H1 (cell line): ENCODE measurements at regions not wholly inside any gene's neighbourhood (a gene's known extent, or its start where the extent isn't known, plus 50 kb on each side); places are given as distances from the start of the nearest gene placed in this dataset.

Experiments used
- CTCF ChIA-PET: fragments of 300-600 bp; sonication (Branson Sonifier 250); formaldehyde crosslinking; loops from one replicate; lab custom pipeline; 2021; ENCODE audit not compliant: partially characterized antibody; lab: Charles Lee
- POLR2A ChIA-PET: fragments of 300-600 bp; sonication (Branson Sonifier 250); formaldehyde crosslinking; loops from one replicate; lab custom pipeline; 2021; ENCODE audit warnings: inconsistent platforms; ENCODE audit not compliant: partially characterized antibody; lab: Charles Lee
- DNase-seq, 2 experiments: peaks; one replicate each; pipeline versions ENCODE4 v3.0.0 to v3.0.0-alpha.2; 2010 to 2022; ENCODE audit warnings: low spot score in 2 of 2, low read depth in 1 of 2, mixed read lengths in 1 of 2
- FAIRE-seq: peaks from 2 replicates; lab custom pipeline; 2011; peaks lifted over from hg19 to GRCh38; lab: Jason Lieb, UNC
- H2AFZ ChIP-seq: 2 replicates; pipeline ENCODE4 v1.8.1; 2012; ENCODE audit warnings: low read length, inconsistent platforms
- H2AK5ac ChIP-seq: 2 replicates; pipeline ENCODE4 v1.6.1; 2013; ENCODE audit warnings: low read depth, low read length
- H2BK120ac ChIP-seq: replicated peaks from 2 replicates; pipeline ENCODE3; 2013; ENCODE audit warnings: low read depth, low read length, inconsistent platforms
- H2BK12ac ChIP-seq: 2 replicates; pipeline ENCODE4 v1.6.1; 2013; ENCODE audit warnings: low read depth, low read length
- H2BK15ac ChIP-seq: 2 replicates; pipeline ENCODE4 v1.6.1; 2013; ENCODE audit warnings: low read length
- H2BK20ac ChIP-seq: 2 replicates; pipeline ENCODE4 v1.6.1; 2013; ENCODE audit warnings: low read length
- H2BK5ac ChIP-seq: 2 replicates; pipeline ENCODE4 v1.6.1; 2013; ENCODE audit warnings: low read depth, low read length
- H3K14ac ChIP-seq: 2 replicates; pipeline ENCODE4 v1.6.1; 2013; ENCODE audit warnings: inconsistent platforms; ENCODE audit not compliant: insufficient read length
- H3K18ac ChIP-seq: 2 replicates; pipeline ENCODE4 v1.6.1; 2013; ENCODE audit warnings: low read length; ENCODE audit errors: extremely low read depth
- H3K23ac ChIP-seq: 2 replicates; pipeline ENCODE4 v1.6.1; 2013; ENCODE audit warnings: inconsistent platforms; ENCODE audit not compliant: insufficient read length
- H3K23me2 ChIP-seq: 2 replicates; pipeline ENCODE4 v1.6.1; 2013; ENCODE audit warnings: low read depth, low read length
- H3K27ac ChIP-seq: 2 replicates; pipeline ENCODE4 v1.6.1; 2011; ENCODE audit warnings: low read depth, low read length, inconsistent platforms
- H3K27me3 ChIP-seq, 4 experiments: replicated peaks in 1 of 4; 1 replicate in 1 of 4; 2 replicates in 3 of 4; pipeline versions ENCODE4 v1.6.1 to v1.8.1; 2011 to 2013; ENCODE audit warnings: low read length in 3 of 4, mild to moderate bottlenecking in 3 of 4, inconsistent platforms in 2 of 4, mixed read lengths in 2 of 4, moderate library complexity in 1 of 4; ENCODE audit not compliant: control insufficient read depth in 3 of 4, insufficient read depth in 3 of 4; ENCODE audit errors: extremely low read depth in 1 of 4
- H3K36me3 ChIP-seq, 4 experiments: 2 replicates each; pipeline versions ENCODE4 v1.6.1 to v1.8.1; 2011 to 2013; ENCODE audit warnings: mild to moderate bottlenecking in 4 of 4, low read length in 3 of 4, moderate library complexity in 2 of 4, control low read depth in 1 of 4, inconsistent platforms in 1 of 4; ENCODE audit not compliant: insufficient read depth in 4 of 4, control insufficient read depth in 2 of 4
- H3K4ac ChIP-seq: replicated peaks from 2 replicates; pipeline ENCODE3; 2013; ENCODE audit warnings: low read length, low read depth, mixed read lengths, inconsistent platforms; ENCODE audit not compliant: insufficient read length
- H3K4me1 ChIP-seq, 4 experiments: replicated peaks in 1 of 4; 1 replicate in 1 of 4; 2 replicates in 3 of 4; pipeline versions ENCODE4 v1.6.1 to v1.8.1; 2011 to 2013; ENCODE audit warnings: low read length in 3 of 4, inconsistent platforms in 2 of 4, mixed read lengths in 1 of 4; ENCODE audit not compliant: insufficient read depth in 4 of 4, control insufficient read depth in 3 of 4
- H3K4me2 ChIP-seq, 2 experiments: 2 replicates each; pipeline versions ENCODE4 v1.6.1 to v1.8.1; 2011 to 2013; ENCODE audit warnings: low read depth in 2 of 2, low read length in 2 of 2, control low read depth in 1 of 2, inconsistent platforms in 1 of 2, mild to moderate bottlenecking in 1 of 2; ENCODE audit not compliant: insufficient read depth in 1 of 2
- H3K4me3 ChIP-seq, 4 experiments: fragments of 200-600, 300-600 bp in 1 of 4; sonication (generic), shearing (Covaris generic), sonication (Bioruptor Twin) in 1 of 4; 2 replicates each; pipeline versions ENCODE4 v1.5.1 to v1.8.1; 2011 to 2016; ENCODE audit warnings: low read length in 4 of 4, low read depth in 3 of 4, control low read depth in 2 of 4, inconsistent platforms in 2 of 4, mild to moderate bottlenecking in 2 of 4, mixed read lengths in 1 of 4, moderate library complexity in 1 of 4; ENCODE audit not compliant: insufficient read depth in 2 of 4; ENCODE audit errors: extremely low read depth in 1 of 4
- H3K56ac ChIP-seq: replicated peaks from 2 replicates; pipeline ENCODE3; 2013; ENCODE audit warnings: low read depth, mild to moderate bottlenecking, mixed read lengths, low read length, inconsistent platforms; ENCODE audit not compliant: insufficient read length
- H3K79me1 ChIP-seq: 2 replicates; pipeline ENCODE4 v1.6.1; 2013; ENCODE audit warnings: low read depth, low read length, control low read depth
- H3K79me2 ChIP-seq, 2 experiments: 2 replicates each; pipeline versions ENCODE4 v1.6.1 to v1.8.1; 2012 to 2013; ENCODE audit warnings: low read length in 2 of 2, mild to moderate bottlenecking in 2 of 2, inconsistent platforms in 1 of 2; ENCODE audit not compliant: insufficient read depth in 2 of 2, control insufficient read depth in 1 of 2
- H3K9ac ChIP-seq, 4 experiments: replicated peaks in 1 of 4; 1 replicate in 1 of 4; 2 replicates in 3 of 4; pipeline versions ENCODE4 v1.6.1 to v1.8.1; 2011 to 2013; ENCODE audit warnings: low read depth in 3 of 4, low read length in 3 of 4, control low read depth in 2 of 4, mild to moderate bottlenecking in 2 of 4, moderate library complexity in 2 of 4, inconsistent platforms in 1 of 4; ENCODE audit errors: extremely low read depth in 1 of 4
- H3K9me3 ChIP-seq, 2 experiments: 2 replicates each; pipeline versions ENCODE4 v1.6.1 to v1.8.1; 2012 to 2013; ENCODE audit warnings: mild to moderate bottlenecking in 2 of 2, moderate library complexity in 2 of 2, control low read depth in 1 of 2, inconsistent platforms in 1 of 2, low read depth in 1 of 2, low read length in 1 of 2, mixed read lengths in 1 of 2; ENCODE audit not compliant: insufficient read depth in 2 of 2
- H4K20me1 ChIP-seq, 2 experiments: replicated peaks in 1 of 2; 2 replicates each; pipeline versions ENCODE3 to v1.8.1; 2011 to 2013; ENCODE audit warnings: inconsistent platforms in 2 of 2, low read length in 2 of 2, mild to moderate bottlenecking in 1 of 2; ENCODE audit not compliant: insufficient read depth in 2 of 2, control insufficient read depth in 1 of 2
- H4K5ac ChIP-seq: 2 replicates; pipeline ENCODE4 v1.6.1; 2013; ENCODE audit warnings: low read length, low read depth, mixed read lengths, inconsistent platforms; ENCODE audit not compliant: insufficient read length
- H4K8ac ChIP-seq: 2 replicates; pipeline ENCODE4 v1.8.0; 2013; ENCODE audit warnings: mild to moderate bottlenecking, moderate library complexity, low read length, inconsistent platforms; ENCODE audit not compliant: insufficient read depth; ENCODE audit errors: extremely low read depth
- H4K91ac ChIP-seq: replicated peaks from 2 replicates; pipeline ENCODE3; 2013; ENCODE audit warnings: low read length, mixed read lengths, inconsistent platforms; ENCODE audit not compliant: insufficient read length
- CHD1 ChIP-seq: IDR thresholded peaks from 2 replicates; pipeline ENCODE4 v1.6.1; 2012; ENCODE audit warnings: low read depth, low read length, improper control_type of control experiment
- CHD2 ChIP-seq: IDR thresholded peaks from 2 replicates; pipeline ENCODE4 v1.6.1; 2012; ENCODE audit warnings: low read length, improper control_type of control experiment
- CTCF ChIP-seq, 3 experiments: IDR thresholded peaks; 1 replicate in 2 of 3; 2 replicates in 1 of 3; pipeline versions ENCODE4 v1.5.1 to v1.6.1; 2011; ENCODE audit warnings: low read length in 3 of 3, mild to moderate bottlenecking in 3 of 3, inconsistent platforms in 2 of 3, low read depth in 1 of 3, moderate library complexity in 1 of 3; ENCODE audit not compliant: insufficient read depth in 1 of 3; ENCODE audit errors: control extremely low read depth in 1 of 3
- FOSL1 ChIP-seq: IDR thresholded peaks from 2 replicates; pipeline ENCODE4 v1.6.1; 2011; ENCODE audit warnings: mild to moderate bottlenecking, low read depth, low read length, moderate library complexity; ENCODE audit not compliant: insufficient read depth
- MAFK ChIP-seq: IDR thresholded peaks from 2 replicates; pipeline ENCODE4 v1.6.1; 2012; ENCODE audit warnings: low read depth, mild to moderate bottlenecking, improper control_type of control experiment, low read length
- PHF8 ChIP-seq: fragments of 200-600 bp; sonication (generic); conservative IDR thresholded peaks from 2 replicates; pipeline ENCODE4 v1.7.1; 2012; ENCODE audit warnings: low read depth, mild to moderate bottlenecking, inconsistent platforms, low read length, moderate library complexity
- SIN3A ChIP-seq, 2 experiments: IDR thresholded peaks in 1 of 2; conservative IDR thresholded peaks in 1 of 2; 2 replicates each; pipeline ENCODE4 v1.6.1; 2011 to 2012; ENCODE audit warnings: low read length in 2 of 2, improper control_type of control experiment in 1 of 2, low read depth in 1 of 2, mild to moderate bottlenecking in 1 of 2
- SP2 ChIP-seq: IDR thresholded peaks from 2 replicates; pipeline ENCODE4 v1.6.1; 2012; ENCODE audit warnings: mild to moderate bottlenecking, low read length, inconsistent platforms
- WGBS, 2 experiments: shearing (Covaris generic) in 1 of 2; methylation state at CpG; one replicate each; pipeline versions ENCODE4 v1.1.6 to v1.1.7; 2013 to 2015; ENCODE audit warnings: low lambda C conversion rate in 2 of 2, mixed read lengths in 2 of 2, inconsistent platforms in 1 of 2, low coverage in 1 of 2, missing lambda C conversion rate in 1 of 2; ENCODE audit not compliant: insufficient replicate concordance in 2 of 2, insufficient coverage in 1 of 2, insufficient read length in 1 of 2; ENCODE audit errors: extremely low coverage in 1 of 2, missing lambda C conversion rate in 1 of 2; 5-methylcytosine and 5-hydroxymethylcytosine counted together
- TF ChIP-seq, protein P1 (sequence below): IDR thresholded peaks from 2 replicates; pipeline ENCODE4 v1.6.1; 2012; ENCODE audit warnings: inconsistent platforms

- FAIRE-seq = no peak
- POLR2A ChIA-PET = no interaction called here
- Histone ChIP-seq H3K4ac (no peak overlapping the region), H3K27me3 (no peaks in the 10 kb centered on the region; a peak in 1 of 7 replicates), H2BK5ac (no peak overlapping the region), H3K23ac (no peak overlapping the region), H3K36me3 (no peaks in the 10 kb centered on the region), H2BK20ac (no peak overlapping the region), H3K4me3 (no peak overlapping the region), H4K8ac (no peak overlapping the region), H4K91ac (no peak overlapping the region), H3K4me2 (no peak overlapping the region), H3K18ac (no peak overlapping the region), H3K79me2 (no peaks in the 10 kb centered on the region), H3K79me1 (no peaks in the 10 kb centered on the region), H4K5ac (no peak overlapping the region), H2AK5ac (no peak overlapping the region), H3K4me1 (no peaks in the 10 kb centered on the region), H3K23me2 (no peaks in the 10 kb centered on the region), H2AFZ (no peak overlapping the region), H2BK12ac (no peak overlapping the region), H3K56ac (no peak overlapping the region)
- TF ChIP-seq FOSL1 (no peak), CHD1 (no peak), MAFK (no peak), PHF8 (no peak), CHD2 (no peak), CTCF (IDR thresholded peaks at IDR 0.05; ENCODE audit: control extremely low read depth in 1 of 3, insufficient read depth in 1 of 3, low read depth in 1 of 3, low read length in 3 of 3) (no peak), SP2 (no peak), SIN3A (conservative IDR thresholded peaks at IDR 0.05 in 1 of 2, IDR thresholded peaks at IDR 0.05 in 1 of 2; ENCODE audit: low read depth in 1 of 2, low read length in 2 of 2) (no peak)
- TF ChIP-seq, protein P1, sequence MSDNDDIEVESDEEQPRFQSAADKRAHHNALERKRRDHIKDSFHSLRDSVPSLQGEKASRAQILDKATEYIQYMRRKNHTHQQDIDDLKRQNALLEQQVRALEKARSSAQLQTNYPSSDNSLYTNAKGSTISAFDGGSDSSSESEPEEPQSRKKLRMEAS = no peak
- TF ChIP-seq, all 59 proteins: peak for 0
- no peak overlapping the region for H3K14ac ChIP-seq
- H3K9me3 ChIP-seq = peaks cover 55 to 71% of the 10 kb centered on the region in 2 experiments
- no peaks in the 10 kb centered on the region for H4K20me1 ChIP-seq
- DNase-seq = no peak
- H3K27ac ChIP-seq = no peak overlapping the region
- CTCF ChIA-PET = no interaction called here
- H3K9ac ChIP-seq = no peak overlapping the region
- no peak overlapping the region for H2BK120ac ChIP-seq
- 76% methylated on average over 5 of the region's 5 CpGs; no CpG with 5 or more reads in 1 of the 2 experiments for WGBS, 2 experiments
- H2BK15ac ChIP-seq = no peak overlapping the region
These were observed 1038.6 kb downstream of the SOCS6 start for GRCh38 chr18:71327441-71327840.
